ENCODE measurements at regions not wholly inside any gene's neighbourhood (a gene's known extent, or its start where the extent isn't known, plus 50 kb on each side); places are given as distances from the start of the nearest gene placed in this dataset.

DNA sequence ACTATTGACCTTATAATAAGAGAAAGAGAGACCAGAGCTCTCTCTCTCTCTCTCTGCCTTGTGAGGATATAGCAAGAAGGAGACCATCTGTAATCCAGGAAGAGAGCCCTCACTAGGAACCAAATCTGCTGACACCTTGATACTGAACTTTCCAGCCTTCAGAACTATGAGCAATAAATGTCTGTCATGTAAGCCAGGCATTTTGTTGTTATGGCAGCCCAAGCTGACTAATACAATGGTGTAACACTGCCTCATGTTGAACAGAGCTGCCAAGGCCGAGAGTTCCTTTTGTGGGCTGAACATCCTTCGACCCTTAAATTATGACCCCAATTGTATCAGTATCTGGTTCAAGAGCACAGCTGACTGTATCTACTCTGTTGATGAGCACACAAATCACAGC lies 108.0 kb downstream of the LRRC30 start:
- no peaks in the 10 kb centered on the region for H3K27me3 Mint-ChIP-seq
- intact Hi-C loops (cut with micrococcal nuclease) = no loop called here
- Histone ChIP-seq H4K20me1 (ENCODE audit: control insufficient read depth, insufficient read depth, low read length, poor library complexity, severe bottlenecking) (no peaks in the 10 kb centered on the region), H3K27ac (ENCODE audit: low read length in 2 of 2) (no peak overlapping the region), H3K79me2 (ENCODE audit: control insufficient read depth, insufficient read depth, low read length) (no peaks in the 10 kb centered on the region), H3K4me2 (replicated peaks; ENCODE audit: low read depth, low read length, poor library complexity, severe bottlenecking) (no peak overlapping the region), H3K4me3 (ENCODE audit: control extremely low read depth in 1 of 5, extremely low read depth in 1 of 5, insufficient read depth in 1 of 5, low read depth in 2 of 5, low read length in 4 of 5) (no peak overlapping the region), H3K36me3 (replicated peaks in 1 of 2; ENCODE audit: control extremely low read depth in 1 of 2, control insufficient read depth in 1 of 2, extremely low read depth in 1 of 2, insufficient read depth in 2 of 2, low read length in 1 of 2) (no peaks in the 10 kb centered on the region), H2AFZ (ENCODE audit: insufficient read depth, low read depth, low read length, poor library complexity, severe bottlenecking) (no peak overlapping the region), H3K9me3 (ENCODE audit: control extremely low read depth in 1 of 3, control insufficient read depth in 2 of 3, insufficient read depth in 1 of 3, low read length in 2 of 3) (peaks cover 0 to under 1% (median 0%) of the 10 kb centered on the region in 3 donors), H3K4me1 (ENCODE audit: control insufficient read depth in 2 of 2, insufficient read depth in 2 of 2, low read length in 2 of 2) (no peaks in the 10 kb centered on the region), H3K27me3 (replicated peaks in 1 of 4; ENCODE audit: control extremely low read depth in 1 of 4, control insufficient read depth in 3 of 4, insufficient read depth in 4 of 4, low read length in 3 of 4) (no peaks in the 10 kb centered on the region), H3K9ac (ENCODE audit: low read length) (no peak overlapping the region)
- no peaks in the 10 kb centered on the region for H3K4me1 Mint-ChIP-seq
- peaks cover 3% of the 10 kb centered on the region for H3K9me3 Mint-ChIP-seq (ENCODE audit: insufficient read depth)
- ChIA-PET CTCF (no interaction called here), POLR2A (no interaction called here)
- ATAC-seq (ENCODE audit: low read depth) = no peak
- H3K4me3 Mint-ChIP-seq = no peak overlapping the region
- TF ChIP-seq EZH2 (IDR thresholded peaks at IDR 0.05; ENCODE audit: borderline replicate concordance, insufficient read depth, low read depth, low read length, poor library complexity, severe bottlenecking) = no peak
- TF ChIP-seq, protein P1, sequence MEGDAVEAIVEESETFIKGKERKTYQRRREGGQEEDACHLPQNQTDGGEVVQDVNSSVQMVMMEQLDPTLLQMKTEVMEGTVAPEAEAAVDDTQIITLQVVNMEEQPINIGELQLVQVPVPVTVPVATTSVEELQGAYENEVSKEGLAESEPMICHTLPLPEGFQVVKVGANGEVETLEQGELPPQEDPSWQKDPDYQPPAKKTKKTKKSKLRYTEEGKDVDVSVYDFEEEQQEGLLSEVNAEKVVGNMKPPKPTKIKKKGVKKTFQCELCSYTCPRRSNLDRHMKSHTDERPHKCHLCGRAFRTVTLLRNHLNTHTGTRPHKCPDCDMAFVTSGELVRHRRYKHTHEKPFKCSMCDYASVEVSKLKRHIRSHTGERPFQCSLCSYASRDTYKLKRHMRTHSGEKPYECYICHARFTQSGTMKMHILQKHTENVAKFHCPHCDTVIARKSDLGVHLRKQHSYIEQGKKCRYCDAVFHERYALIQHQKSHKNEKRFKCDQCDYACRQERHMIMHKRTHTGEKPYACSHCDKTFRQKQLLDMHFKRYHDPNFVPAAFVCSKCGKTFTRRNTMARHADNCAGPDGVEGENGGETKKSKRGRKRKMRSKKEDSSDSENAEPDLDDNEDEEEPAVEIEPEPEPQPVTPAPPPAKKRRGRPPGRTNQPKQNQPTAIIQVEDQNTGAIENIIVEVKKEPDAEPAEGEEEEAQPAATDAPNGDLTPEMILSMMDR (IDR thresholded peaks at IDR 0.05) = no peak
- DNase-seq = no peak
- WGBS (ENCODE audit: insufficient coverage) = 69% methylated on average over 2 of the region's 2 CpGs
- H3K27ac Mint-ChIP-seq = no peak overlapping the region

GRCh38 chr18:7341581-7342337 lies 110.9 kb downstream of the LRRC30 start:
- WGBS (ENCODE audit: insufficient coverage) = 86% methylated on average over 1 of the region's 6 CpGs
- Histone ChIP-seq H3K9ac (ENCODE audit: low read length) (no peak overlapping the region), H3K4me1 (ENCODE audit: control insufficient read depth in 2 of 2, insufficient read depth in 2 of 2, low read length in 2 of 2) (no peaks in the 10 kb centered on the region), H3K27ac (ENCODE audit: low read length in 2 of 2) (no peak overlapping the region), H3K79me2 (ENCODE audit: control insufficient read depth, insufficient read depth, low read length) (no peaks in the 10 kb centered on the region), H3K4me2 (replicated peaks; ENCODE audit: low read depth, low read length, poor library complexity, severe bottlenecking) (no peak overlapping the region), H4K20me1 (ENCODE audit: control insufficient read depth, insufficient read depth, low read length, poor library complexity, severe bottlenecking) (no peaks in the 10 kb centered on the region), H2AFZ (ENCODE audit: insufficient read depth, low read depth, low read length, poor library complexity, severe bottlenecking) (no peak overlapping the region), H3K4me3 (ENCODE audit: control extremely low read depth in 1 of 5, extremely low read depth in 1 of 5, insufficient read depth in 1 of 5, low read depth in 2 of 5, low read length in 4 of 5) (no peak overlapping the region), H3K27me3 (replicated peaks in 1 of 4; ENCODE audit: control extremely low read depth in 1 of 4, control insufficient read depth in 3 of 4, insufficient read depth in 4 of 4, low read length in 3 of 4) (no peaks in the 10 kb centered on the region), H3K36me3 (replicated peaks in 1 of 2; ENCODE audit: control extremely low read depth in 1 of 2, control insufficient read depth in 1 of 2, extremely low read depth in 1 of 2, insufficient read depth in 2 of 2, low read length in 1 of 2) (no peaks in the 10 kb centered on the region), H3K9me3 (ENCODE audit: control extremely low read depth in 1 of 3, control insufficient read depth in 2 of 3, insufficient read depth in 1 of 3, low read length in 2 of 3) (no peaks in the 10 kb centered on the region)
- Mint-ChIP-seq H3K4me1 (no peaks in the 10 kb centered on the region), H3K27ac (no peak overlapping the region), H3K9me3 (ENCODE audit: insufficient read depth) (peaks cover 3% of the 10 kb centered on the region), H3K4me3 (no peak overlapping the region), H3K27me3 (no peaks in the 10 kb centered on the region)
- ChIA-PET POLR2A (no interaction called here), CTCF (no interaction called here)
- intact Hi-C loops (cut with micrococcal nuclease) = no loop called here
- TF ChIP-seq, protein P1 (IDR thresholded peaks at IDR 0.05) = no peak
- no peak for TF ChIP-seq EZH2 (IDR thresholded peaks at IDR 0.05; ENCODE audit: borderline replicate concordance, insufficient read depth, low read depth, low read length, poor library complexity, severe bottlenecking)
- DNase-seq (no peak), ATAC-seq (ENCODE audit: low read depth) (no peak)
